DMS79 treated with DMSO at 0.1 percent for 48 hours (cell line): ENCODE measurements at regions not wholly inside any gene's neighbourhood (a gene's known extent, or its start where the extent isn't known, plus 50 kb on each side); places are given as distances from the start of the nearest gene placed in this dataset.
"Not testable (repeated sequence)": the region's sequence is repeated elsewhere in the genome, so short reads cannot be mapped to it uniquely, and the experiment has no call there.

Source experiments
- DNase-seq: peaks from one replicate; lab custom pipeline; 2025; lab: John Stamatoyannopoulos, UW

DNA sequence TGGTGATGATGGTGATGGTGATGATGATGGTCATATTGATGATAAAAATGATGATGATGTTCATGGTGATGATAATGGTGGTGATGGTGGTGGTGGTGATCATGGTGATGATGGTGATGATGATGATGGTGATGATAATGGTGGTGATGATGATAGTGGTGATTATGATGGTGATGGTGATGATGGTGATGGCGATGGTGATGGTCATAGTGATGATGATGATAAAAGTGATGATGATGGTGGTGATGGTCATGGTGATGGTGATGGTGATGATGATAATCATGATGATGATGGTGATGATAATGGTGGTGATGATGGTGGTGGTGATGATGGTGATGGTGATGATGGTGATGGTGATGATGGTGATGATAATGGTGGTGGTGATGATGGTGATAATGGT is 478.7 kb downstream of the TYW1 start:
- DNase-seq, result no peak

DNA sequence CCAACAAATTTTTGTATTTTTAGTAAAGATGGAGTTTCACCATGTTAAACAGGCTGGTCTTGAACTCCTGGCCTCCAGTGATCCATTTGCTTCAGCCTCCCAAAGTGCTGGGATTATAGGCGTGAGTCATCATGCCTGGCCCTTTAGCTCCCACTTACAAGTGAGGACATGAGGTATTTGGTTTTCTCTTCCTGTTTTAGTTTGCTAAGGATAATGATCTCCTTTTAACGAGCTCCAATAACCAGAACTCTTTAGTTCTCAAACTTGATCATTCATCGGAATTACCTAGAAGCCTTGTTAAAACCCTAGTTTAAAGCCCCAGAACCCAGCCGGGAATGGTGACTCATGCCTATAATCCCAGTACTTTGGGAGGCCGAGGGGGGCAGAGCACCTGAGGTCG is 481.4 kb downstream of the TYW1 start:
- no peak for DNase-seq

GRCh38 chr7:67484244-67484751 is 487.7 kb downstream of the TYW1 start:
- DNase-seq, result peak; percentile 75

DNA sequence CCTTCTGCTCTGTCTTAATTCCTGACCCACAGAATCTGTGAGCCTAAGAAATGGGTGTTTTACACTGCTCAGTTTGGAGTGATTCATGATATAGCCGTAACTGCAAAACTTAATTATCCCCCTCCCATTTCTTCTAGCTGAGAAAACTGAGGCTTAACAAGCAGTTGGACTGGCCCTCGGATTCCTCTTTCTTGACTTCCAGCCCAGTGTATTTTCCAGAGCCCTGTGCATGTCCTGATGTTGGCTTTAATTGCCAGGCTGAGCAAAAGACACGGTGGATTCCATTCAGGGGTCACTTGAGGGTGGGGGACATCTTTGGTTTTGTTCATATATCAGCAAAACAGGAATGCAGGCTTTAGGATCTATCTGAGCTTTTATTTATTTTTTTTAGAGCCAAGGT is 489.8 kb downstream of the TYW1 start:
- no peak for DNase-seq

- no peak for DNase-seq
These were observed 490.7 kb downstream of the TYW1 start for GRCh38 chr7:67487316-67487715.

DNA sequence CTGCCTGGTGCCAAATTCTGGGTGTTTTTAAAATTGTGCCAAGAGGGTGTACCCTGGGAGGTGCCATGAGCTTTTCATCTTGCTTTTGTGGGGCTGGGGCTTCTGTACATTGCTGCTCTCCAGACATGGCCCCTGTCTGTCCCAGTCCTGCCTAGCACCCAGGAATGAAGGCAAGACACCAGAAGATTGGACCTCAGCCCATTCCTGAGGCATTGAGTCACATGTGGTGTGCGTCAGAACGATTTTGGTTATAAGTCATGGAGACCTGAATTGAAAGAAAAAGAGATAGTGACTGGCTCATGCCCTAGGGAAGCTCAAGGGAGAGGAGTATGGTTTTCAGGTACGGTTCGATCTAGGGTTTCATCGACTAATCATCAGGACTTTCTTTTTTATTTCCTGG is 493.2 kb downstream of the TYW1 start:
- DNase-seq, result no peak

GRCh38 chr7:67493366-67493765 is 496.7 kb downstream of the TYW1 start:
- no peak for DNase-seq

DNA sequence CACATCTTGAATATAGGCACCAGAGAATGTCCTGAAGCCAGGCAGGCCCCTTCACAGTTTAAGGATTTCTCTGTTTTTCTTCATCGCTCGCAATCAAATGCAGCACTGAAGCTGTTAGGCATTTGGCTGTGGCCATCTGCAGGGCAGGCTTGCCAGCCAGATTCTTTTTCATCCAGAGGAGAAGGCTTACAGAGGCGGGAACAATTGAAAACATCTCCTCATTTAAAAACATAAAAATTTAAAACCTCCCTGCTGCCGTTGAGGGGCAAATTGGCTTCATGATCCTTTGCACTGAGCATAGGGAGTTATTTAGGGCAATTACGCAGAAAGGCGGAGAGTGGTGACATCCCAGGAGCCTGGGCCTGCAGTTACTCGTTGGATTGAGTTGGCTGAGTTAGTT is 500.0 kb downstream of the TYW1 start:
- DNase-seq, result no peak

DNA sequence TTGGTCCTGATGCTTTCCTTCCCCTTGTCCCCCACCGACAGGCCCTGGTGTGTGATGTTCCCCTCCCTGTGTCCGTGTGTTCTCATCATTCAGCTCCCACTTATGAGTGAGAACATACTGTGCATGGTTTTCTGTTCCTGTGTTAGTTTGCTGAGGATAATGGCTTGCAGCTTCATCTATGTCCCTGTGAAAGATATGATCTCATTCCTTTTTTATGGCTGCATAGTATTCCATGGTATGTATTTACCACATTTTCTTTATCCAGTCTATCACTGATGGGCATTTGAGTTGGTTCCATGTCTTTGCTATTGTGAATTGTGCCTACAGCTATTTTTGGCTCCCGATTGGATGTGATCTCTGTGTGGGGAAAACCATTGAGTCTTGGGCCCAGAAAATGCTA is 501.3 kb downstream of the TYW1 start:
- not testable (repeated sequence) for DNase-seq

GRCh38 chr7:67502929-67503328 is 506.3 kb downstream of the TYW1 start:
- DNase-seq, result no peak

DNA sequence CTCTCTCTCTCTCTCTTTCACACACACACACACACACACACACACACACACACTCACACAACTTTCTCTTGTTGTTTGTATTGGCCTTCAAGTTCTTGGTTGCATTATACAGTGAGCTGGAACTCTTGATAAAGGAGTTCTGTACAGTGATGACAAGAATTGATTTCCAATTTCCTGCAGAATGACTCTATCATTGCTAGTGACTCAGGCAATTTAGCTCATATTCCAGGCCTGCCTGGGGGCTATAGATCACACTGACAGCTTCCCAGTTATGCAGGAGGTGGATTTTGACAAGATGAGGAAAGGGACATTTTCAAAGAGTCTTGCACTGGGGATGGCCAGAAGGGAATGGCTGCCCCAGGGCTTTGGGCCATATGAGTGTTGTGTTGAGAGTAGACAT is 508.8 kb downstream of the TYW1 start:
- no peak for DNase-seq

DNA sequence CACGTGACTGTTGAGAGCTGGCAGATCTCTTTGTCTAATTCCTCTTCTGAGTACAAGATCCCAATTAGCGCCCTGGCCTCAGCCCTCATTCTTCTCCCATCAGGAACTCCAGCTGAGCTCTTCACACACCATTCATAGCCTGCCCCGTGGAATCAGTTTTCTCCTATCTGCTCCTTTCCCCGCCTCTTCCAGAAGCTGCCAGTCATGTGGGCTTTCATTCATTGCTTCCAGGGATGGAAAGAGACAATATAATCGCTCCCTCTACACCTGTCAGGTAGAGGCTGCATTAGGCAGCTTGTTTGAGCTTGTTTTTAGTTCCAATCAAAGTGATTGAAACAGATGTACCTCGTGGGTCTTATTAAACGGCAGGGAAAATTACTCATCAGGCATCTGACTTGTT is 515.8 kb downstream of the TYW1 start:
- DNase-seq, result no peak

GRCh38 chr7:67518580-67518979 is 521.9 kb downstream of the TYW1 start:
- DNase-seq, result no peak

- no peak for DNase-seq
These were observed 522.5 kb downstream of the TYW1 start for GRCh38 chr7:67519171-67519570.

GRCh38 chr7:67522504-67522903 is 525.9 kb downstream of the TYW1 start:
- DNase-seq, result no peak

- DNase-seq, result no peak
These were observed 527.1 kb downstream of the TYW1 start for GRCh38 chr7:67523713-67524112.

GRCh38 chr7:67525588-67525987 is 529.0 kb downstream of the TYW1 start:
- DNase-seq, result peak; percentile 65

GRCh38 chr7:67535241-67535989 is 538.8 kb downstream of the TYW1 start:
- DNase-seq, result no peak

DNA sequence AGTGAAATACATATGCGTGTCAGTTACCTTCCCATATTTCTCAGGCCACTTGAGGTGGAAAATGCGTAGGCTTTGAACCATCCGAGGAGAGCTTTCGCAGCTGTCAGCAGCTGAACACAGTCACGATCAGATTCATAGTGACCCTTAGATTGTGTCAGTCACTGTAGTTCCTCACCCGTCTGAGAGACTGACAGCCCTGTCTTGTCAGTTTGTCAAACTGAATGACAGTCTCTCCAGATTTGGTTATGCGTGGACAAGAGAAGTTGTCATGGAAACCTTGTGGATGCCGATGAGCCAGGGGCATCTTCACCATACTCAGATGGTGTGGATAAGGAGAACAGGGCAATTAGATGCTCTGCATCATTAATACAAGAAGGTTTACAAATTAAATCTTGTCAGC is 546.3 kb downstream of the TYW1 start:
- no peak for DNase-seq

GRCh38 chr7:67547183-67547907 is 550.7 kb downstream of the TYW1 start:
- DNase-seq, result peak; percentile 13

- no peak for DNase-seq
These were observed 552.5 kb downstream of the TYW1 start for GRCh38 chr7:67549126-67549525.

DNA sequence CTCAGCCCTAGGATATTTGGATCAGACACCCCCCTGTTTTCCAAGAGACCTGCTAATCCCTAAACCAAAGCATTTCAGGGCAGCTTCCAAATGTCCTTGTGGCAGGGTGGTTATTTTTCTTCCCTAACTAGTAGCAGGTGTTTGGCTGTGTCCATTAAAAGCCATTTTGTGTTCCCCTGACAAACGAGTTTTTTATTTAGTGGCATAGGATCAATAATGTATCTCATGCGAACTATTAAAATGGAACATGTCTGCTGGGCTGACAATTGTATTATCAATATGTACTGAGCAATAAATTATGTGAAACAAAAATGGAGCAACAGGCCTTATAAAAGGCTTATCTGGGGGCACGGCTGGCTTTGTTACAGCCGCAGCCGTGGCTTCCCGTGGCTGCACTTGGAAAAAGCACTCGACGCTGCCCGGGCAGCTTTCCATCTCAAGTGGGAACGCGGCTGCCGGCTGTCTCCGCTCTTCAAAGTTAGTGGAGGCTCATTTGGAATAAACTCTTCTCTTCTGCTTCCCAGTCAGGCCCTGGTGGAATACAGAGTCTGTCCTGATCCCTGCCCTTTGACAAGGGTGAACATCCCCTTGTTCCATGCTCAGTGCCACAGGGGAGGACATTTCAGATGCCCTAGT is 554.3 kb downstream of the TYW1 start:
- DNase-seq, result peak; percentile 61

DNA sequence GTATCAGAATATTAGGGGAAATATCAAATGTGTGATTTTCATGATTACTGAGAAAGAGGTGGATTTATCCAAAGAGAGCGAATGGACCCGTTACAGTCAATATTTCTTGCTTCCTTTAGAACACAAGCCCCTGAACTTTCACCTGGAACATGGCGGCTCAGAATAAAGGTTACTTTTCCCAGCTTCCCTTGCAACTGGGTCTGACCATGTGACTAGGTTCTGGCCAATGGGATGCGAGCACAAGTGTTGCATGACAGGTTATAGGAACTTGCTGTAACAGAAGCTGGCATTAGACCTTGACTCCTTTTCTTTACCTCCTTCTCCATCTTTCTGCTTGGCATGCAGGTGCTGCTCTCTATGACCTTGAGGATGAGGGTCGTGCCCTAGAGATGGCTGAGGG is 556.1 kb downstream of the TYW1 start:
- DNase-seq, result no peak
